ENCODE measurements at regions not wholly inside any gene's neighbourhood (a gene's known extent, or its start where the extent isn't known, plus 50 kb on each side); places are given as distances from the start of the nearest gene placed in this dataset.

DNA sequence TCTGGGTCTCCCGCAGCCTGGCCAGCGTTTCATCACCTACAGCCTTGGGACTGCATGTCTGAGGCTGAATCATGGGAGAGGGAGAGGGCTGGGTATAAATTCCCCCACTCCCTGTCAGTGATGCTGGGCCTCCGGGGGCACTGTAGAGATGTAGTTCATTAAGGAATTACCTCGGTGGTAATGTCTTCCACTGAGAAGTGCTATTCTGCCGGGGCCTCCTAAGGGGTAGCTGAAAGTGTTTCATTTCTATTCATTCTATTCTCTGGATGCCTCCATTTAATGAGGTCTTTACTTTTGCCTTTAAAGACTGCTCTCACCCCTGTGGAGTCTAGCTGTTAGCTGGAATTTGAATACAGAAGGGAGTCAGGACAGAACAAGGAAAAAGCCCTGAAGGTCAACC is 116.4 kb upstream of the HS3ST4 start:
- H3K9me2 ChIP-seq (ENCODE audit: low read depth, low read length), result no peaks in the 10 kb centered on the region
- H3K4me1 ChIP-seq (ENCODE audit: insufficient read depth, low read length, severe bottlenecking), result no peaks in the 10 kb centered on the region
- H3K9me3 ChIP-seq (ENCODE audit: low read length), result no peaks in the 10 kb centered on the region
- H3K27ac ChIP-seq (ENCODE audit: low read depth, low read length, poor library complexity, severe bottlenecking), result no peak overlapping the region
- H3K79me2 ChIP-seq (ENCODE audit: insufficient read depth, low read length), result no peaks in the 10 kb centered on the region
- no peaks in the 10 kb centered on the region for H3K27me3 ChIP-seq (ENCODE audit: insufficient read depth, low read length)
- H2AFZ ChIP-seq (ENCODE audit: low read length), result no peak overlapping the region
- no peak overlapping the region for H3K4me2 ChIP-seq (ENCODE audit: low read length)
- H4K20me1 ChIP-seq (ENCODE audit: insufficient read depth, low read length), result no peaks in the 10 kb centered on the region
- no peak overlapping the region for H3K9ac ChIP-seq (ENCODE audit: low read length)
- TF ChIP-seq EZH2 (IDR thresholded peaks at IDR 0.05; ENCODE audit: borderline replicate concordance, low read length), result no peak
- TF ChIP-seq, protein P1, sequence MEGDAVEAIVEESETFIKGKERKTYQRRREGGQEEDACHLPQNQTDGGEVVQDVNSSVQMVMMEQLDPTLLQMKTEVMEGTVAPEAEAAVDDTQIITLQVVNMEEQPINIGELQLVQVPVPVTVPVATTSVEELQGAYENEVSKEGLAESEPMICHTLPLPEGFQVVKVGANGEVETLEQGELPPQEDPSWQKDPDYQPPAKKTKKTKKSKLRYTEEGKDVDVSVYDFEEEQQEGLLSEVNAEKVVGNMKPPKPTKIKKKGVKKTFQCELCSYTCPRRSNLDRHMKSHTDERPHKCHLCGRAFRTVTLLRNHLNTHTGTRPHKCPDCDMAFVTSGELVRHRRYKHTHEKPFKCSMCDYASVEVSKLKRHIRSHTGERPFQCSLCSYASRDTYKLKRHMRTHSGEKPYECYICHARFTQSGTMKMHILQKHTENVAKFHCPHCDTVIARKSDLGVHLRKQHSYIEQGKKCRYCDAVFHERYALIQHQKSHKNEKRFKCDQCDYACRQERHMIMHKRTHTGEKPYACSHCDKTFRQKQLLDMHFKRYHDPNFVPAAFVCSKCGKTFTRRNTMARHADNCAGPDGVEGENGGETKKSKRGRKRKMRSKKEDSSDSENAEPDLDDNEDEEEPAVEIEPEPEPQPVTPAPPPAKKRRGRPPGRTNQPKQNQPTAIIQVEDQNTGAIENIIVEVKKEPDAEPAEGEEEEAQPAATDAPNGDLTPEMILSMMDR (IDR thresholded peaks at IDR 0.05; ENCODE audit: low read length), result no peak
- no peaks in the 10 kb centered on the region for H3K36me3 ChIP-seq (ENCODE audit: insufficient read depth, low read length)
- no peak overlapping the region for H3K4me3 ChIP-seq (ENCODE audit: low read depth, low read length, poor library complexity, severe bottlenecking)
- no peaks in the 10 kb centered on the region for H3F3A ChIP-seq (ENCODE audit: insufficient read depth, low read length)

GRCh38 chr16:25571712-25572111 is 120.0 kb upstream of the HS3ST4 start:
- H3K36me3 ChIP-seq (ENCODE audit: insufficient read depth, low read length), result no peaks in the 10 kb centered on the region
- no peaks in the 10 kb centered on the region for H3K9me2 ChIP-seq (ENCODE audit: low read depth, low read length)
- no peaks in the 10 kb centered on the region for H3K27me3 ChIP-seq (ENCODE audit: insufficient read depth, low read length)
- no peaks in the 10 kb centered on the region for H4K20me1 ChIP-seq (ENCODE audit: insufficient read depth, low read length)
- no peak overlapping the region for H3K4me3 ChIP-seq (ENCODE audit: low read depth, low read length, poor library complexity, severe bottlenecking)
- H3K27ac ChIP-seq (ENCODE audit: low read depth, low read length, poor library complexity, severe bottlenecking), result no peak overlapping the region
- no peaks in the 10 kb centered on the region for H3F3A ChIP-seq (ENCODE audit: insufficient read depth, low read length)
- no peaks in the 10 kb centered on the region for H3K9me3 ChIP-seq (ENCODE audit: low read length)
- no peak overlapping the region for H2AFZ ChIP-seq (ENCODE audit: low read length)
- H3K4me2 ChIP-seq (ENCODE audit: low read length), result no peak overlapping the region
- H3K79me2 ChIP-seq (ENCODE audit: insufficient read depth, low read length), result no peaks in the 10 kb centered on the region
- TF ChIP-seq, protein P1 (IDR thresholded peaks at IDR 0.05; ENCODE audit: low read length), result no peak
- no peak for TF ChIP-seq EZH2 (IDR thresholded peaks at IDR 0.05; ENCODE audit: borderline replicate concordance, low read length)
- no peak overlapping the region for H3K9ac ChIP-seq (ENCODE audit: low read length)
- H3K4me1 ChIP-seq (ENCODE audit: insufficient read depth, low read length, severe bottlenecking), result no peaks in the 10 kb centered on the region

- H3K36me3 ChIP-seq (ENCODE audit: insufficient read depth, low read length), result no peaks in the 10 kb centered on the region
- H3K27me3 ChIP-seq (ENCODE audit: insufficient read depth, low read length), result no peaks in the 10 kb centered on the region
- H3K4me2 ChIP-seq (ENCODE audit: low read length), result no peak overlapping the region
- TF ChIP-seq, protein P1 (IDR thresholded peaks at IDR 0.05; ENCODE audit: low read length), result no peak
- no peak for TF ChIP-seq EZH2 (IDR thresholded peaks at IDR 0.05; ENCODE audit: borderline replicate concordance, low read length)
- H3K9me3 ChIP-seq (ENCODE audit: low read length), result no peaks in the 10 kb centered on the region
- no peak overlapping the region for H3K9ac ChIP-seq (ENCODE audit: low read length)
- H4K20me1 ChIP-seq (ENCODE audit: insufficient read depth, low read length), result no peaks in the 10 kb centered on the region
- H2AFZ ChIP-seq (ENCODE audit: low read length), result no peak overlapping the region
- H3K27ac ChIP-seq (ENCODE audit: low read depth, low read length, poor library complexity, severe bottlenecking), result no peak overlapping the region
- no peaks in the 10 kb centered on the region for H3K4me1 ChIP-seq (ENCODE audit: insufficient read depth, low read length, severe bottlenecking)
- no peak overlapping the region for H3K4me3 ChIP-seq (ENCODE audit: low read depth, low read length, poor library complexity, severe bottlenecking)
- no peaks in the 10 kb centered on the region for H3K9me2 ChIP-seq (ENCODE audit: low read depth, low read length)
- no peaks in the 10 kb centered on the region for H3F3A ChIP-seq (ENCODE audit: insufficient read depth, low read length)
- H3K79me2 ChIP-seq (ENCODE audit: insufficient read depth, low read length), result no peaks in the 10 kb centered on the region
Observed at GRCh38 chr16:25570131-25570530, 121.6 kb upstream of the HS3ST4 start.
